Ramos (cell line): ENCODE measurements at regions not wholly inside any gene's neighbourhood (a gene's known extent, or its start where the extent isn't known, plus 50 kb on each side); places are given as distances from the start of the nearest gene placed in this dataset.
"Not testable (repeated sequence)": the region's sequence is repeated elsewhere in the genome, so short reads cannot be mapped to it uniquely, and the experiment has no call there.

Experiments used
- in situ Hi-C: fragments of 300-500 bp; cut with MboI; formaldehyde crosslinking; loops from one replicate; pipeline ENCODE4 v1.14.3; 2022; ENCODE audit warnings: low sequenced_read_pairs; ENCODE audit not compliant: unreplicated experiment

DNA sequence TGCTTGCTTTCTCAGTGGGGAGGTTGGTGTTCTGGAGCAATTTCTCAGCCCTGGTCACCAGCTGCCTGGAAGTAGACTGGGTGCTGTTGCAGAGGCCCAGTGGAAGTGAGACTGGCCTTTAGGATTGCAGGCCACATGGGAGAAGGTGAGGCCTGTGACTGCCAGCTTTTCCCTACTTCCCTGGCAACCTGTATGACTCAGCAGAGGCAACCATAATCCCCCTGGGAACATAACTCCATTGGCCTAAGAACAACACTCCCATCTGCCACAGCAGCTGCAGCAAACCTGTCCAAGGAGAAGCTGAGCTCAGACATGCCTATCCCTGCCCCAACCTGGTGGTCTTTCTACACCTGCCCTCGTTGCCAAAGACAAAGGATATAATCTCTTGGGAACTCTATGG is 473.5 kb upstream of the SPTLC3 start:
- in situ Hi-C loops = no loop called here

- in situ Hi-C loops = no loop called here
These were observed 473.0 kb upstream of the SPTLC3 start for GRCh38 chr20:12535770-12536169.

GRCh38 chr20:12554426-12554825 is 454.3 kb upstream of the SPTLC3 start:
- in situ Hi-C loops = no loop called here

GRCh38 chr20:12555369-12555768 is 453.4 kb upstream of the SPTLC3 start:
- in situ Hi-C loops = no loop called here

DNA sequence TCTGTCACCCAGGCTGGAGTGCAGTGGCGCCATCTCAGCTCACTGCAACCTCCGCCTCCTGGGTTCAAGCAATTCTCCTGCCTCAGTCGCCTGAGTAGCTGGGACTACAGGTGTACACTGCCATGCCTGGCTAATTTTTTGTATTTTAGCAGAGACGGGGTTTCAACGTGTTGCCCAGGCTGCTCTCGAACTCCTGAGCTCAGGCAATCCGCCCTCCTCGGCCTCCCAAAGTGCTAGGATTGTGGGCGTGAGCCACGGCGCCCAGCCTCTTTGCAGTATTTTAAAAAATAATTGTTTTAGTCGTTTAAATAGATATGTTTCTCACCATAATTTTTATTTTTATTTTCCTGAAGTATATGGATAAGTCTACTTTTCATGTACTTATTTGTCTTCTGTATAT is 452.9 kb upstream of the SPTLC3 start:
- in situ Hi-C loops = not testable (repeated sequence)

- in situ Hi-C loops = no loop called here
These were observed 451.5 kb upstream of the SPTLC3 start for GRCh38 chr20:12557224-12557623.

DNA sequence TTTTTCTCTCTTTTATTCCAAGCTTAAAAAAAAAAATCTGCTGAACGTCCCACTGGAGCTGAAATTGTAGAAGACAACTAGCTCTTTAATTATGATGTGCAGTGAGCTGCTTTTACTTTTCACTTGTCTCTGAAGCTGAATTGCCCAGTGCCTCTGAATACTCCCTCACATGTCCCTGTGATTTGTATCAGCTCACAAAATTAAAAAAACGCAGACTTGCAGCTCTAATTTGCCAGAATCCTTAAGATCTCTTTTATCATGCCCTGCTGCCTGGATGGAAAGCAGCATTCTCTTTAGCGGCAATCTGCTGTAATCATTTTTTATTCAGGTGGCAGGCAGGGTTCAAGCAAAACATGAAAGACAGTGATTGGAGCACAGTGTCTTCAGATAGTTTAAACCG is 443.8 kb upstream of the SPTLC3 start:
- in situ Hi-C loops = no loop called here

DNA sequence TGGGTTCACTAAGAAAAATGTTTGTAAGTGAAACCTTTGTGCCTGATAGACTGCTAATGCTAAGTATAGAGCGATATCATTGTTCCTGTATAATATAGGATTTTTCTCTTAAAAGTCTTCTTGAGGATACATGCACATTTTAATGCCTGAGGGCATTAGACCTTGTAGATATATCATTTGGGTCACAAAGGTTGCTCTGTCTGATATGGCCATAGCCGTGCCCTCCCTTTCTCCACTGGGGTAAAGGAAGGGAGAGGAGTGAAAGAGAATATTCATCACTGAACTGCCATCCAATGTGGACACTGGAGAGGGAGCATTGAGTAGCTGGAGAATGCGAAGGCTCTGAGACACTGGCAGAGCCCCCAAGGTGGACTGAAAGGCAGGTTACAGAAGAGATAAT is 442.2 kb upstream of the SPTLC3 start:
- in situ Hi-C loops = no loop called here

DNA sequence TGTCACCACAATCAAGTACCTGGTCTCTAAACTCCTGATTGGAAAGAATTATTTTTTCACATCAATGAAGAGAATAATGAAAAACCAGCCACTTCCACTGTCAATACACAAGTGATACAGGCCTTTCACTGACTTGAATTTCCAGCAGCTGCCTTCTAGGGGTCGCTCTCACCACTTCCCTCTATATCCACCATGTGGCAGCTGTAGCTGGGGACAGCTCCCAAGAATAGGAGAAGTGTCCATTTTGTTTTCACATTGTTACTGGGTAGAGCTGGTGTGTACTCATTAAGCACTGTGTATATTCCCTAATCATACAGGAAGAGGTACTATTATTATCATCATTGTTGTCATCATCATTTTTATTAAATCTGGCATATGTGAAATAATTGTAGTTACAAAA is 438.4 kb upstream of the SPTLC3 start:
- in situ Hi-C loops = no loop called here

DNA sequence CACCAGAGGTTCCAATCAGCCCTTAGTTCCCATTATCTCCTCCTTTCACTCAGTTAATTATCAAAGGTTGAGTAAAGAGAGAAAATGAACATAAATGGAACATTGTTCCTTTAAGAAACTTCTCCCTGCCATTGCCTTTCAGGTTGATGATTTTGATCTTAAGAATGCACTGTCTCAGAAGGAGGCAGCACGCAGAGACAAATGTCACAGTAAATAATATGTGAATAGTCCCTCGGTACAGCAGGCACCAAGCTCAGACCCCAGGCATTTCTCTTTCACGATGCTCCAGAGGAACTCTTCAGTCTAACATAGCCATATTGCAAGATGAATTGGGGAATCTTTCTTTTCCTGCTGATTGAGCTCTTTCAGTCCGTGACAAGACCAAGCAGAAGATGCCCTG is 435.3 kb upstream of the SPTLC3 start:
- in situ Hi-C loops = no loop called here

- in situ Hi-C loops = no loop called here
These were observed 433.2 kb upstream of the SPTLC3 start for GRCh38 chr20:12575352-12576095.

DNA sequence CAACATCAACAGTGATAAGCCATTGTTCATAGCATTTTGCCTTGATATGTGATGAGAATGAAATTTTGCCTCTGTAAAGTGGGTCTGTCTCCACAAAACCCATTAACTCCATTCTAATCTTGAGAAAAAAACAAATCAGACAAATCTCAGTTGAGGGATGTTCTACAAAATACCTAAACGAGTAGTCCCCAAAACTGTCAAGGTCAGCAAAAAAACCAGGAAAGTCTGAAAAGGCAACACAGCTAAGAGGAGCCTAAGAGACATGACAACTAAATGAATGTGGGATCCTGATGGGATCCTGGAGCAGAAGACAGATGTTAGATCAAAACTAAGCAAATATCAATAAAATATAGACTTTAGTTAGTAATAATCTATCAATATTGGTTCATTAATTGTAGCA is 431.6 kb upstream of the SPTLC3 start:
- in situ Hi-C loops = no loop called here

GRCh38 chr20:12581644-12582289 is 427.0 kb upstream of the SPTLC3 start:
- in situ Hi-C loops = no loop called here

- in situ Hi-C loops = not testable (repeated sequence)
These were observed 426.1 kb upstream of the SPTLC3 start for GRCh38 chr20:12582710-12583109.

GRCh38 chr20:12591949-12592470 is 416.8 kb upstream of the SPTLC3 start:
- in situ Hi-C loops = no loop called here

DNA sequence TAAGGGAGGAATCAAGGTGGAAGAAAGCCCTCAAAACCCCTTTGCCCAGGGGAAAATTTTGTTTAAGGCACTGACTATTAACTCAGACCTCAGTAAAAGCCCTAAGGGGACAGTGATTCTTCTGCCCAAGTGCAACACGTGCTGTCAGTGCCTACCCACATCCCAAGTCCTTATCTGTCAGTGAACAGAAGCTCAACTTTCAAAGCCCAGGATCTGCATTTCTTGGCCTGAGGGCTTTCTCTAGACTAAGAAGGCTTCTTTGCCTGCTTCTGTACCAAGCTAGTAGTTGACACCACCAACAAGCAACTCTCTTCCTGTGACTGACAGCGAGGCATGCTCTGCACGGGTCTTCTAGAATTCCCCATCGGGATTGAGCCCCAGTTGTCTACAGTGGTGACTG is 416.0 kb upstream of the SPTLC3 start:
- in situ Hi-C loops = no loop called here

- in situ Hi-C loops = no loop called here
These were observed 415.4 kb upstream of the SPTLC3 start for GRCh38 chr20:12593342-12593873.

- in situ Hi-C loops = no loop called here
These were observed 414.2 kb upstream of the SPTLC3 start for GRCh38 chr20:12594410-12595088.

- in situ Hi-C loops = no loop called here
These were observed 412.9 kb upstream of the SPTLC3 start for GRCh38 chr20:12595841-12596240.

- in situ Hi-C loops = no loop called here
These were observed 411.9 kb upstream of the SPTLC3 start for GRCh38 chr20:12596863-12597262.

DNA sequence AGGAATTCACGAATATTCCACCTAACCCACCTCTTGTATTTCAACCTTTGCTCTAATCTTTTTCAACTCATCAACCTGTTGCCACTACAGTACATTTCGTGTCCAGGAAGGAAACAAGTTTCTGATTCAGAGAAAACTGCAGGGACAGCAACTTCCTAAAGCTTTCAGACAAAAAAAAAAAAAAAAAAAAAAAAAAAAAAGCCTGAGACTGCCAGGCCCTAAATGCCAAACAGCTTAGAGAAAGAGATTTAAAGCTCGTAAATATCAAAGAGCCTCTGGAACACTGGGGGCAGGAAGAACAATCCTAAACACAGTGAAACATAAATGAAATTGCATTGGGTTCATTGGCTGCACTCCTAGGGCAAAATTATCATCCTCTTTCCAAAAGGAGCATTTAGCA is 411.2 kb upstream of the SPTLC3 start:
- in situ Hi-C loops = no loop called here
